Liver (tissue), 8 donors: ENCODE measurements at regions not wholly inside any gene's neighbourhood (a gene's known extent, or its start where the extent isn't known, plus 50 kb on each side); places are given as distances from the start of the nearest gene placed in this dataset.

Source experiments
- DNase-seq: peaks from one replicate; pipeline ENCODE4 v3.0.0-alpha.2; 2017; ENCODE audit warnings: low spot score
- H3K27ac ChIP-seq, 2 donors: one replicate each; pipeline ENCODE4 v1.7.0; 2013; ENCODE audit warnings: inconsistent platforms in 2 of 2, low read length in 2 of 2, control low read depth in 1 of 2, low read depth in 1 of 2, mild to moderate bottlenecking in 1 of 2
- H3K27me3 ChIP-seq, 4 donors: one replicate each; pipeline versions ENCODE4 v1.6.1 to v1.7.0; 2013; ENCODE audit warnings: low read length in 3 of 4, inconsistent platforms in 1 of 4, mild to moderate bottlenecking in 1 of 4, moderate library complexity in 1 of 4; ENCODE audit not compliant: control insufficient read depth in 4 of 4, insufficient read depth in 4 of 4
- H3K36me3 ChIP-seq, 4 donors: one replicate each; pipeline versions ENCODE4 v1.6.1 to v1.7.0; 2013; ENCODE audit warnings: low read length in 3 of 4, mild to moderate bottlenecking in 3 of 4, low read depth in 1 of 4, moderate library complexity in 1 of 4; ENCODE audit not compliant: control insufficient read depth in 4 of 4, insufficient read depth in 3 of 4
- H3K4me1 ChIP-seq, 4 donors: one replicate each; pipeline versions ENCODE4 v1.6.1 to v1.7.0; 2013; ENCODE audit warnings: low read length in 3 of 4, mild to moderate bottlenecking in 3 of 4, moderate library complexity in 1 of 4; ENCODE audit not compliant: control insufficient read depth in 4 of 4, insufficient read depth in 4 of 4
- H3K4me3 ChIP-seq, 3 donors: one replicate each; pipeline versions ENCODE4 v1.6.1 to v1.7.0; 2013; ENCODE audit warnings: low read length in 3 of 3, control low read depth in 1 of 3, low read depth in 1 of 3, mild to moderate bottlenecking in 1 of 3
- H3K9ac ChIP-seq, 2 donors: one replicate each; pipeline ENCODE4 v1.7.0; 2013; ENCODE audit warnings: low read length in 2 of 2, mild to moderate bottlenecking in 2 of 2, moderate library complexity in 2 of 2, control low read depth in 1 of 2, low read depth in 1 of 2
- H3K9me3 ChIP-seq, 4 donors: one replicate each; pipeline versions ENCODE4 v1.6.1 to v1.7.0; 2013; ENCODE audit warnings: low read length in 3 of 4; ENCODE audit not compliant: control insufficient read depth in 4 of 4
- ATF3 ChIP-seq: IDR thresholded peaks from 2 replicates; pipeline ENCODE4 v1.6.1; 2016; ENCODE audit warnings: antibody characterized with exemption
- CTCF ChIP-seq: fragments of 150-350 bp; IDR thresholded peaks from 2 replicates; pipeline ENCODE4 v1.5.1; 2017; ENCODE audit warnings: improper control_type of control experiment, low read depth, low read length; ENCODE audit not compliant: missing input control
- EGR1 ChIP-seq, 2 donors: IDR thresholded peaks; 2 replicates each; pipeline ENCODE4 v1.6.1; 2016 to 2018; ENCODE audit warnings: antibody characterized with exemption in 2 of 2, low read depth in 2 of 2
- FOXA1 ChIP-seq: IDR thresholded peaks from 2 replicates; pipeline ENCODE4 v1.6.1; 2016; ENCODE audit warnings: antibody characterized with exemption
- FOXA2 ChIP-seq: IDR thresholded peaks from 2 replicates; pipeline ENCODE4 v1.6.1; 2016; ENCODE audit warnings: antibody characterized with exemption
- GABPA ChIP-seq, 2 donors: IDR thresholded peaks in 1 of 2; conservative IDR thresholded peaks in 1 of 2; 2 replicates each; pipeline ENCODE4 v1.6.1; 2016; ENCODE audit warnings: antibody characterized with exemption in 2 of 2, mild to moderate bottlenecking in 1 of 2, moderate library complexity in 1 of 2
- HNF4A ChIP-seq, 2 donors: conservative IDR thresholded peaks; 2 replicates each; pipeline ENCODE4 v1.6.1; 2016; ENCODE audit warnings: antibody characterized with exemption in 2 of 2, mild to moderate bottlenecking in 2 of 2
- HNF4G ChIP-seq: IDR thresholded peaks from 2 replicates; pipeline ENCODE4 v1.6.1; 2016; ENCODE audit warnings: antibody characterized with exemption
- JUND ChIP-seq, 2 donors: IDR thresholded peaks; 2 replicates each; pipeline ENCODE4 v1.6.1; 2016; ENCODE audit warnings: antibody characterized with exemption in 2 of 2
- MAX ChIP-seq: IDR thresholded peaks from 2 replicates; pipeline ENCODE4 v1.6.1; 2016; ENCODE audit warnings: antibody characterized with exemption
- NR2F2 ChIP-seq: IDR thresholded peaks from 2 replicates; pipeline ENCODE4 v1.6.1; 2016; ENCODE audit warnings: antibody characterized with exemption
- RAD21 ChIP-seq, 2 donors: IDR thresholded peaks; 2 replicates each; pipeline ENCODE4 v1.6.1; 2016; ENCODE audit warnings: antibody characterized with exemption in 2 of 2, mild to moderate bottlenecking in 2 of 2
- REST ChIP-seq: IDR thresholded peaks from 2 replicates; pipeline ENCODE4 v1.6.1; 2016; ENCODE audit warnings: antibody characterized with exemption, mild to moderate bottlenecking
- RXRA ChIP-seq, 2 donors: IDR thresholded peaks; 2 replicates each; pipeline ENCODE4 v1.6.1; 2017 to 2018; ENCODE audit warnings: antibody characterized with exemption in 2 of 2, mild to moderate bottlenecking in 1 of 2
- TAF1 ChIP-seq: conservative IDR thresholded peaks from 2 replicates; pipeline ENCODE4 v1.6.1; 2016; ENCODE audit warnings: antibody characterized with exemption, mild to moderate bottlenecking
- YY1 ChIP-seq: IDR thresholded peaks from 2 replicates; pipeline ENCODE4 v1.6.1; 2016; ENCODE audit warnings: antibody characterized with exemption, mild to moderate bottlenecking
- ZBTB33 ChIP-seq: IDR thresholded peaks from 2 replicates; pipeline ENCODE4 v1.6.1; 2016; ENCODE audit warnings: antibody characterized with exemption
- WGBS: extraction: QIAGEN DNeasy Blood & Tissue Kit; methylation state at CpG from one replicate; pipeline ENCODE4 v1.1.7; 2013; 5-methylcytosine and 5-hydroxymethylcytosine counted together
- donor health status: healthy.
- donor health status: healthy.
- donor health status: healthy.
- donor health status: healthy.
- donor health status: healthy.

- Histone ChIP-seq H3K9ac (no peak overlapping the region), H3K4me1 (no peaks in the 10 kb centered on the region), H3K4me3 (no peak overlapping the region), H3K9me3 (no peaks in the 10 kb centered on the region), H3K27ac (no peak overlapping the region), H3K36me3 (no peaks in the 10 kb centered on the region), H3K27me3 (no peaks in the 10 kb centered on the region)
- DNase-seq: no peak
- TF ChIP-seq FOXA1: no peak
- TF ChIP-seq REST: no peak
- TF ChIP-seq YY1: no peak
- no peak for TF ChIP-seq ZBTB33
- no peak for TF ChIP-seq HNF4G
- TF ChIP-seq CTCF: no peak
- no peak for TF ChIP-seq GABPA (IDR thresholded peaks at IDR 0.05 in 1 of 2, conservative IDR thresholded peaks at IDR 0.05 in 1 of 2)
- no peak for TF ChIP-seq HNF4A (conservative IDR thresholded peaks at IDR 0.05)
- TF ChIP-seq NR2F2: no peak
- no peak for TF ChIP-seq JUND (IDR thresholded peaks at IDR 0.05)
- no peak for TF ChIP-seq RAD21 (IDR thresholded peaks at IDR 0.05)
- TF ChIP-seq TAF1: no peak
- no peak for TF ChIP-seq EGR1 (IDR thresholded peaks at IDR 0.05; ENCODE audit: low read depth in 2 of 2)
- no peak for TF ChIP-seq FOXA2
- no peak for TF ChIP-seq MAX
- TF ChIP-seq RXRA (IDR thresholded peaks at IDR 0.05): no peak
- 87% methylated on average over 1 of the region's 1 CpG for WGBS
These were observed 320.4 kb upstream of the DDHD1 start for GRCh38 chr14:53473480-53473879.

GRCh38 chr14:53472306-53472705 is 319.2 kb upstream of the DDHD1 start:
- Histone ChIP-seq H3K9me3 (no peaks in the 10 kb centered on the region), H3K27ac (no peak overlapping the region), H3K36me3 (no peaks in the 10 kb centered on the region), H3K4me3 (no peak overlapping the region), H3K9ac (no peak overlapping the region), H3K4me1 (no peaks in the 10 kb centered on the region), H3K27me3 (no peaks in the 10 kb centered on the region)
- TF ChIP-seq ATF3: no peak
- TF ChIP-seq ZBTB33: no peak
- TF ChIP-seq TAF1: no peak
- no peak for TF ChIP-seq FOXA2
- no peak for TF ChIP-seq RXRA (IDR thresholded peaks at IDR 0.05)
- no peak for TF ChIP-seq HNF4A (conservative IDR thresholded peaks at IDR 0.05)
- no peak for TF ChIP-seq EGR1 (IDR thresholded peaks at IDR 0.05; ENCODE audit: low read depth in 2 of 2)
- DNase-seq: no peak
